SK-N-DZ (cell line): ENCODE measurements at regions not wholly inside any gene's neighbourhood (a gene's known extent, or its start where the extent isn't known, plus 50 kb on each side); places are given as distances from the start of the nearest gene placed in this dataset.

ENCODE experiments used
- DNase-seq: peaks from one replicate; pipeline ENCODE4 v3.0.0-alpha.2; 2015; ENCODE audit warnings: low spot score

GRCh38 chr18:45227001-45227742 is 388.1 kb upstream of the SLC14A2 start:
- no peak for DNase-seq

- peak; percentile 5 for DNase-seq
Observed at GRCh38 chr18:45228796-45229388, 386.4 kb upstream of the SLC14A2 start.

GRCh38 chr18:45231617-45232016 is 383.7 kb upstream of the SLC14A2 start:
- no peak for DNase-seq

GRCh38 chr18:45232061-45232460 is 383.2 kb upstream of the SLC14A2 start:
- DNase-seq: no peak

GRCh38 chr18:45236676-45237075 is 378.6 kb upstream of the SLC14A2 start:
- DNase-seq: no peak

GRCh38 chr18:45237343-45238098 is 377.8 kb upstream of the SLC14A2 start:
- DNase-seq: no peak

GRCh38 chr18:45241271-45241670 is 374.0 kb upstream of the SLC14A2 start:
- no peak for DNase-seq

- peak; percentile 34 for DNase-seq
Observed at GRCh38 chr18:45241982-45242565, 373.2 kb upstream of the SLC14A2 start.

- DNase-seq: no peak
Observed at GRCh38 chr18:45243340-45244110, 371.8 kb upstream of the SLC14A2 start.

- peak; percentile 88 for DNase-seq
Observed at GRCh38 chr18:45245091-45245511, 370.2 kb upstream of the SLC14A2 start.

GRCh38 chr18:45248240-45248903 is 366.9 kb upstream of the SLC14A2 start:
- DNase-seq: no peak

- DNase-seq: peak; percentile 52
Observed at GRCh38 chr18:45249246-45249661, 366.0 kb upstream of the SLC14A2 start.

GRCh38 chr18:45250479-45250878 is 364.8 kb upstream of the SLC14A2 start:
- DNase-seq: no peak

- DNase-seq: no peak
Observed at GRCh38 chr18:45251236-45251635, 364.0 kb upstream of the SLC14A2 start.

GRCh38 chr18:45252474-45252873 is 362.8 kb upstream of the SLC14A2 start:
- DNase-seq: no peak

- no peak for DNase-seq
Observed at GRCh38 chr18:45253056-45253565, 362.2 kb upstream of the SLC14A2 start.

GRCh38 chr18:45253973-45254708 is 361.1 kb upstream of the SLC14A2 start:
- no peak for DNase-seq

GRCh38 chr18:45254709-45255082 is 360.6 kb upstream of the SLC14A2 start:
- no peak for DNase-seq

GRCh38 chr18:45255197-45255890 is 359.9 kb upstream of the SLC14A2 start:
- DNase-seq: no peak
